ENCODE measurements at regions not wholly inside any gene's neighbourhood (a gene's known extent, or its start where the extent isn't known, plus 50 kb on each side); places are given as distances from the start of the nearest gene placed in this dataset.

- no peak for TF ChIP-seq GTF3A (CRISPR knock-in tag; conservative IDR thresholded peaks at IDR 0.05)
Observed at GRCh38 chr22:22786301-22787115, 101.1 kb upstream of the IGLL5 start (continued).

GRCh38 chr22:22787151-22787550 lies 100.5 kb upstream of the IGLL5 start:
- Histone ChIP-seq H3K9me3 (ENCODE audit: low read length) (no peaks in the 10 kb centered on the region), H3K4me2 (ENCODE audit: low read depth, low read length) (no peak overlapping the region), H3K27ac (ENCODE audit: extremely low read length, insufficient read depth, low read length) (no peak overlapping the region), H3K79me2 (ENCODE audit: insufficient read depth, low read length) (no peaks in the 10 kb centered on the region), H3K9ac (ENCODE audit: insufficient read depth, low read depth, low read length) (no peak overlapping the region), H3K4me1 (ENCODE audit: insufficient read depth, low read length) (peaks cover 28% of the 10 kb centered on the region), H4K20me1 (ENCODE audit: insufficient read depth, low read length) (no peaks in the 10 kb centered on the region), H3K27me3 (ENCODE audit: control insufficient read depth in 1 of 2, insufficient read depth in 2 of 2, low read length in 2 of 2) (peaks cover 0 to 3% of the 10 kb centered on the region in 2 experiments; a peak in 1 of 5 replicates), H2AFZ (ENCODE audit: low read length) (no peak overlapping the region), H3K4me3 (replicated peaks in 1 of 3; ENCODE audit: insufficient read depth in 1 of 3, low read depth in 2 of 3, low read length in 3 of 3) (no peak overlapping the region), H3K36me3 (replicated peaks in 1 of 2; ENCODE audit: control insufficient read depth in 1 of 2, insufficient read depth in 2 of 2, low read length in 2 of 2) (no peaks in the 10 kb centered on the region)
- FAIRE-seq, result no peak
- no peak for DNase-seq (ENCODE audit: low spot score)
- in situ Hi-C loops (cut with HindIII; ENCODE audit: extremely low pct_ligation_motif_present, low pct_unique_long_range_greater_than_20kb) (no loop called here), intact Hi-C loops (cut with micrococcal nuclease; ENCODE audit: unreplicated experiment) (no loop called here)
- no TSS peak for BruUV-seq (replicated peaks)
- TF ChIP-seq ZNF282 (IDR thresholded peaks at IDR 0.05; ENCODE audit: partially characterized antibody) (no peak), ARNT (IDR thresholded peaks at IDR 0.05) (no peak), ZNF652 (CRISPR knock-in tag; IDR thresholded peaks at IDR 0.05; ENCODE audit: borderline replicate concordance, low read depth) (no peak), GABPA (IDR thresholded peaks at IDR 0.05; ENCODE audit: low read depth, low read length) (no peak), GABPA (CRISPR knock-in tag; IDR thresholded peaks at IDR 0.05; ENCODE audit: low read depth) (no peak), MAFF (IDR thresholded peaks at IDR 0.05; ENCODE audit: low read depth, low read length) (no peak), ZNF614 (CRISPR knock-in tag; IDR thresholded peaks at IDR 0.05; ENCODE audit: borderline replicate concordance) (no peak), ZNF550 (CRISPR knock-in tag; IDR thresholded peaks at IDR 0.05; ENCODE audit: borderline replicate concordance) (no peak), MEIS1 (CRISPR knock-in tag; IDR thresholded peaks at IDR 0.05; ENCODE audit: borderline replicate concordance) (no peak), SKIL (CRISPR knock-in tag; IDR thresholded peaks at IDR 0.05; ENCODE audit: borderline replicate concordance) (no peak), ZNF564 (CRISPR knock-in tag; IDR thresholded peaks at IDR 0.05) (no peak), ZEB1 (IDR thresholded peaks at IDR 0.05; ENCODE audit: insufficient replicate concordance, low read depth) (no peak), BORCS8-MEF2B (CRISPR knock-in tag; IDR thresholded peaks at IDR 0.05) (no peak), HOXA9 (CRISPR knock-in tag; IDR thresholded peaks at IDR 0.05; ENCODE audit: borderline replicate concordance) (no peak), ZNF7 (CRISPR knock-in tag; IDR thresholded peaks at IDR 0.05) (no peak), KAT8 (CRISPR knock-in tag; IDR thresholded peaks at IDR 0.05) (no peak), RARA (CRISPR knock-in tag; IDR thresholded peaks at IDR 0.05) (no peak), ZNF335 (CRISPR knock-in tag; IDR thresholded peaks at IDR 0.05) (no peak), HOXA3 (CRISPR knock-in tag; IDR thresholded peaks at IDR 0.05) (no peak), EHMT2 (IDR thresholded peaks at IDR 0.05; ENCODE audit: borderline replicate concordance, low read depth, low read length) (no peak)
- ChIA-PET POLR2A (no interaction called here), CTCF (ENCODE audit: low intra/inter-chr PET ratio, low total read pairs) (no interaction called here)
- WGBS (ENCODE audit: low lambda C conversion rate), result 32% methylated on average over 6 of the region's 6 CpGs
- no peak for ATAC-seq

All from HepG2 (cell line).